ENCODE measurements at regions not wholly inside any gene's neighbourhood (a gene's known extent, or its start where the extent isn't known, plus 50 kb on each side); places are given as distances from the start of the nearest gene placed in this dataset.

DNA sequence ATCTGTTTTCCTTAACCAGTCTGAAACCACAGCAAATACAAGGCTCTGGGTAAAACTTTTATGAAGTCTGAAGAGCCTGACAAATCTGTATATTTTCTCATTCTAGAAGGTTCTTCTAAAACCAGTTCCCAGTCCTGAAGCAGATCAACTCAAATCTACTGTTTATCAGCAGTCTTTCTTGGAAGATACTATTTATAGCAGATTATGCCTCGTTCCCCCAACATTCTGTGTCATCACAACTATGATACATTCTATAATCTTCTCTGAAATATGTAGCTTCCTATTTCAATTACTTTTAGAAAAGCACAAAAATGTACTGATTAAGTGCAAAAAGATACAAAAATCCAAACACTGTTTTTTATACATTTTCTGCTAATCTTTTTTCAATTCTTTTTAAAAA is 67.5 kb downstream of the NIBAN1 start:
- no peak for DNase-seq (ENCODE audit: low spot score in 2 of 2, unreplicated experiment in 2 of 2)
- H3K4me1 Mint-ChIP-seq, result peaks cover 4% of the 10 kb centered on the region
- no peaks in the 10 kb centered on the region for H3K9me3 Mint-ChIP-seq
- no peak for TF ChIP-seq CTCF (IDR thresholded peaks at IDR 0.05; ENCODE audit: unreplicated experiment)
- H3K27me3 Mint-ChIP-seq (ENCODE audit: low read depth), result no peaks in the 10 kb centered on the region
- H3K27ac Mint-ChIP-seq, result no peak overlapping the region
- no peak overlapping the region for H3K4me3 Mint-ChIP-seq
- no peaks in the 10 kb centered on the region for H3K36me3 Mint-ChIP-seq

GRCh38 chr1:184905601-184906322 is 68.5 kb downstream of the NIBAN1 start:
- Mint-ChIP-seq H3K36me3 (no peaks in the 10 kb centered on the region), H3K27me3 (ENCODE audit: low read depth) (no peaks in the 10 kb centered on the region), H3K27ac (no peak overlapping the region)

GRCh38 chr1:184903111-184903692 is 71.1 kb downstream of the NIBAN1 start:
- no peak overlapping the region for H3K27ac Mint-ChIP-seq
- H3K9me3 Mint-ChIP-seq, result no peaks in the 10 kb centered on the region
- no peaks in the 10 kb centered on the region for H3K36me3 Mint-ChIP-seq
- TF ChIP-seq CTCF (IDR thresholded peaks at IDR 0.05; ENCODE audit: unreplicated experiment), result no peak
- H3K4me1 Mint-ChIP-seq, result no peaks in the 10 kb centered on the region
- DNase-seq (ENCODE audit: low spot score in 2 of 2, unreplicated experiment in 2 of 2), result no peak
- no peak overlapping the region for H3K4me3 Mint-ChIP-seq
- no peaks in the 10 kb centered on the region for H3K27me3 Mint-ChIP-seq (ENCODE audit: low read depth)

More at GRCh38 chr1:184905601-184906322, 68.5 kb downstream of the NIBAN1 start:
- Mint-ChIP-seq H3K9me3 (no peaks in the 10 kb centered on the region), H3K4me3 (no peak overlapping the region), H3K4me1 (peaks cover 4% of the 10 kb centered on the region)
- no peak for TF ChIP-seq CTCF (IDR thresholded peaks at IDR 0.05; ENCODE audit: unreplicated experiment)
- DNase-seq (ENCODE audit: low spot score in 2 of 2, unreplicated experiment in 2 of 2), result no peak

- Mint-ChIP-seq H3K4me1 (no peaks in the 10 kb centered on the region), H3K4me3 (no peak overlapping the region), H3K27ac (no peak overlapping the region)
These were observed 73.8 kb downstream of the NIBAN1 start for GRCh38 chr1:184900507-184900906.

GRCh38 chr1:184896000-184896399 is 78.3 kb downstream of the NIBAN1 start:
- H3K9me3 Mint-ChIP-seq, result peaks cover 12% of the 10 kb centered on the region
- H3K4me3 Mint-ChIP-seq, result no peak overlapping the region
- DNase-seq (ENCODE audit: low spot score in 2 of 2, unreplicated experiment in 2 of 2), result no peak
- no peaks in the 10 kb centered on the region for H3K36me3 Mint-ChIP-seq
- no peaks in the 10 kb centered on the region for H3K4me1 Mint-ChIP-seq
- TF ChIP-seq CTCF (IDR thresholded peaks at IDR 0.05; ENCODE audit: unreplicated experiment), result no peak
- no peak overlapping the region for H3K27ac Mint-ChIP-seq
- H3K27me3 Mint-ChIP-seq (ENCODE audit: low read depth), result no peaks in the 10 kb centered on the region

More at GRCh38 chr1:184900507-184900906, 73.8 kb downstream of the NIBAN1 start:
- Mint-ChIP-seq H3K9me3 (peaks cover 12% of the 10 kb centered on the region), H3K36me3 (no peaks in the 10 kb centered on the region), H3K27me3 (ENCODE audit: low read depth) (no peaks in the 10 kb centered on the region)
- no peak for TF ChIP-seq CTCF (IDR thresholded peaks at IDR 0.05; ENCODE audit: unreplicated experiment)
- no peak for DNase-seq (ENCODE audit: low spot score in 2 of 2, unreplicated experiment in 2 of 2)

Data from mesothelial cell of epicardium (in vitro differentiated cells).